Endothelial cell of umbilical vein (primary cell): ENCODE measurements at regions not wholly inside any gene's neighbourhood (a gene's known extent, or its start where the extent isn't known, plus 50 kb on each side); places are given as distances from the start of the nearest gene placed in this dataset.

Experiments
- BruUV-seq: library from RNA; stranded (reverse); fragments of 400-500 nt; replicated peaks from 2 replicates; lab custom pipeline; 2021; lab: Mats Ljungman, UMichigan
- CTCF ChIA-PET: fragments of 300-600, 350-600 bp; sonication (Branson Sonifier 250); formaldehyde crosslinking; loops from one replicate; lab custom pipeline; 2021; ENCODE audit warnings: antibody characterized with exemption, inconsistent platforms; lab: Charles Lee
- POLR2A ChIA-PET: fragments of 300-600, 350-600 bp; sonication (Branson Sonifier 250); formaldehyde crosslinking; loops from one replicate; lab custom pipeline; 2021; ENCODE audit warnings: antibody characterized with exemption, inconsistent platforms; lab: Charles Lee
- DNase-seq: peaks from one replicate; pipeline ENCODE4 v3.0.0-alpha.2; 2011; ENCODE audit warnings: low read depth, low spot score
- FAIRE-seq: peaks from 2 replicates; lab custom pipeline; 2011; peaks lifted over from hg19 to GRCh38; lab: Jason Lieb, UNC
- H2AFZ ChIP-seq: 2 replicates; pipeline ENCODE4 v1.6.0; 2012; ENCODE audit warnings: low read depth, low read length, control low read depth, inconsistent platforms
- H3K27ac ChIP-seq: 2 replicates; pipeline ENCODE4 v1.5.1; 2011; ENCODE audit warnings: low read depth, mild to moderate bottlenecking, control low read depth, low read length, moderate library complexity; ENCODE audit not compliant: insufficient read depth
- H3K27me3 ChIP-seq, 2 experiments: 2 replicates each; pipeline versions ENCODE4 v1.6.0 to v1.6.1; 2011; ENCODE audit warnings: low read length in 2 of 2, mixed read lengths in 1 of 2; ENCODE audit not compliant: control insufficient read depth in 2 of 2, insufficient read depth in 2 of 2
- H3K36me3 ChIP-seq, 2 experiments: 2 replicates in 1 of 2; 3 replicates in 1 of 2; pipeline ENCODE4 v1.5.1; 2011; ENCODE audit warnings: low read length in 2 of 2, mild to moderate bottlenecking in 1 of 2, moderate library complexity in 1 of 2; ENCODE audit not compliant: control insufficient read depth in 2 of 2, insufficient read depth in 2 of 2; ENCODE audit errors: extremely low read depth in 1 of 2
- H3K4me1 ChIP-seq: 3 replicates; pipeline ENCODE4 v1.5.1; 2011; ENCODE audit warnings: mild to moderate bottlenecking, low read length; ENCODE audit not compliant: control insufficient read depth, insufficient read depth; ENCODE audit errors: extremely low read depth
- H3K4me2 ChIP-seq: 2 replicates; pipeline ENCODE4 v1.6.1; 2011; ENCODE audit warnings: low read length, control low read depth, mixed read lengths; ENCODE audit not compliant: insufficient read depth
- H3K4me3 ChIP-seq, 3 experiments: fragments of 200-600 bp in 1 of 3; sonication (generic), shearing (Covaris generic) in 1 of 3; replicated peaks in 1 of 3; 2 replicates each; pipeline ENCODE4 v1.5.1; 2011 to 2016; ENCODE audit warnings: control low read depth in 3 of 3, low read length in 3 of 3, mild to moderate bottlenecking in 2 of 3, inconsistent platforms in 1 of 3, low read depth in 1 of 3, moderate library complexity in 1 of 3; ENCODE audit not compliant: insufficient read depth in 1 of 3
- H3K79me2 ChIP-seq: 2 replicates; pipeline ENCODE4 v1.6.0; 2012; ENCODE audit warnings: low read length, inconsistent platforms; ENCODE audit not compliant: control insufficient read depth, insufficient read depth
- H3K9ac ChIP-seq: replicated peaks from 2 replicates; pipeline ENCODE3; 2011; ENCODE audit warnings: low read length, control low read depth; ENCODE audit not compliant: insufficient read depth; ENCODE audit errors: extremely low read depth
- H3K9me1 ChIP-seq: replicated peaks from 3 replicates; pipeline ENCODE4 v1.6.0; 2011; ENCODE audit warnings: mild to moderate bottlenecking, low read length; ENCODE audit not compliant: control insufficient read depth, insufficient read depth; ENCODE audit errors: extremely low read depth
- H3K9me3 ChIP-seq: replicated peaks from 2 replicates; pipeline ENCODE4 v1.5.1; 2012; ENCODE audit warnings: low read length, inconsistent platforms; ENCODE audit not compliant: control insufficient read depth, insufficient read depth
- H4K20me1 ChIP-seq: replicated peaks from 2 replicates; pipeline ENCODE3; 2011; ENCODE audit warnings: mild to moderate bottlenecking, low read length; ENCODE audit not compliant: control insufficient read depth, insufficient read depth; ENCODE audit errors: extremely low read depth
- FOS ChIP-seq: IDR thresholded peaks from 2 replicates; pipeline ENCODE4 v1.6.1; 2011; ENCODE audit warnings: mild to moderate bottlenecking, low read length, moderate library complexity, borderline replicate concordance; ENCODE audit not compliant: insufficient read depth
- GATA2 ChIP-seq: IDR thresholded peaks from 2 replicates; pipeline ENCODE4 v1.7.0; 2011; ENCODE audit warnings: low read depth, mild to moderate bottlenecking, moderate library complexity, mixed read lengths, low read length; ENCODE audit not compliant: insufficient read length, insufficient read depth
- JUN ChIP-seq: IDR thresholded peaks from 2 replicates; pipeline ENCODE4 v1.6.1; 2011; ENCODE audit warnings: borderline replicate concordance, low read depth; ENCODE audit not compliant: insufficient read length, insufficient read depth
- MAX ChIP-seq: IDR thresholded peaks from 2 replicates; pipeline ENCODE4 v1.6.1; 2011; ENCODE audit not compliant: insufficient read depth, insufficient read length
- MYC ChIP-seq: IDR thresholded peaks from one replicate; pipeline ENCODE4 v1.6.1; 2011; ENCODE audit warnings: mild to moderate bottlenecking, low read depth, low read length
- POLR2A ChIP-seq: IDR thresholded peaks from 2 replicates; pipeline ENCODE4 v1.6.1; 2012; ENCODE audit warnings: low read depth, mild to moderate bottlenecking, control low read depth, low read length
- dilution Hi-C: fragments of 300-500 bp; cut with MboI; formaldehyde crosslinking; loops from one replicate; pipeline ENCODE4 v1.15.0; 2019; ENCODE audit warnings: low sequenced_read_pairs; ENCODE audit not compliant: extremely low pct_ligation_motif_present
- intact Hi-C: fragments of 100-400 bp; cut with micrococcal nuclease; formaldehyde crosslinking; loops from one replicate; pipeline ENCODE4 v1.10.0; 2022

- peaks cover 16% of the 10 kb centered on the region for H3K4me1 ChIP-seq
- no peaks in the 10 kb centered on the region for H3K36me3 ChIP-seq
- H3K4me2 ChIP-seq: peak overlapping the region; percentile 96
- ChIA-PET POLR2A (no interaction called here), CTCF (interaction anchor here (1.1 to 1.9 kb wide), 3 partner anchors 17 to 194 kb away, joined by 3 to 5 read pairs (median 4); partner anchors contain the start of gene STARD13)
- no peak for FAIRE-seq
- no peaks in the 10 kb centered on the region for H4K20me1 ChIP-seq
- H3K9me1 ChIP-seq: no peaks in the 10 kb centered on the region
- no peak for DNase-seq
- no peak for TF ChIP-seq JUN
- TF ChIP-seq GATA2: no peak
- no peak for TF ChIP-seq POLR2A
- no peak for TF ChIP-seq FOS
- TF ChIP-seq MYC: no peak
- peak; percentile 8 for TF ChIP-seq MAX
- TSS peak; percentile 19 for BruUV-seq
- peaks cover 8% of the 10 kb centered on the region for H3K79me2 ChIP-seq
- no peaks in the 10 kb centered on the region for H3K9me3 ChIP-seq
- no peaks in the 10 kb centered on the region for H3K27me3 ChIP-seq
- H3K4me3 ChIP-seq: peak overlapping the region; percentile 78 to 86 (median 82)
- peak overlapping the region; percentile 88 for H3K9ac ChIP-seq
- intact Hi-C loops (no loop called here), dilution Hi-C loops (no loop called here)
- peak overlapping the region; percentile 91 for H2AFZ ChIP-seq
- peak overlapping the region; percentile 78 for H3K27ac ChIP-seq
These were observed 63.9 kb upstream of the STARD13 start for GRCh38 chr13:33349288-33349985.
